Fibroblast of villous mesenchyme (primary cell): ENCODE measurements at regions not wholly inside any gene's neighbourhood (a gene's known extent, or its start where the extent isn't known, plus 50 kb on each side); places are given as distances from the start of the nearest gene placed in this dataset.
A peak's percentile ranks its signal among the peaks of the same experiment; 100 is the strongest.

Experiments used
- DNase-seq: peaks from one replicate; pipeline ENCODE4 v3.0.0-alpha.2; 2010; ENCODE audit warnings: low read depth
- H3K4me3 ChIP-seq: 2 replicates; pipeline ENCODE4 v1.5.1; 2011; ENCODE audit warnings: low read depth, mild to moderate bottlenecking, low read length
- TF ChIP-seq, protein P1 (sequence below): IDR thresholded peaks from 2 replicates; pipeline ENCODE4 v1.5.1; 2012; ENCODE audit warnings: low read depth, mild to moderate bottlenecking, low read length; ENCODE audit not compliant: insufficient read depth

DNA sequence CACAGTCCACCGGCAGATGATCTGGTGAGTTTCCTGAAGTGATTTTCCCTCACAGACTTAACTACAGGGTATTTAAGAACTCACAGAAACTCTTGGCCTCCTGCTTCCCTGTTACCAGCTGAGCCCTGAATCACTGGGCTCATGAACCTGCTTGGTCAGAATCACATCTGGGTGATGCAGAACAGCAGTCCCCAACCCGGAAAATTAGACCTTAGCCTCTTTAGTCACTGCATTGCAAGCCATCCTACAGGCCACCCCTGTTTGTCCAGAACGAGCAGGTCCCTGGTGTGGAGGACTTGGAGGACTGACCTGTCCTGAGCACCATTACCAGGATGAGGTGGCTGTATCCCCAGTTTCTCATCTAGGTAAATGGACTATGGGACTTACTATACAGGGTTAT, 539.2 kb downstream of the TNS3 start:
- TF ChIP-seq, protein P1, sequence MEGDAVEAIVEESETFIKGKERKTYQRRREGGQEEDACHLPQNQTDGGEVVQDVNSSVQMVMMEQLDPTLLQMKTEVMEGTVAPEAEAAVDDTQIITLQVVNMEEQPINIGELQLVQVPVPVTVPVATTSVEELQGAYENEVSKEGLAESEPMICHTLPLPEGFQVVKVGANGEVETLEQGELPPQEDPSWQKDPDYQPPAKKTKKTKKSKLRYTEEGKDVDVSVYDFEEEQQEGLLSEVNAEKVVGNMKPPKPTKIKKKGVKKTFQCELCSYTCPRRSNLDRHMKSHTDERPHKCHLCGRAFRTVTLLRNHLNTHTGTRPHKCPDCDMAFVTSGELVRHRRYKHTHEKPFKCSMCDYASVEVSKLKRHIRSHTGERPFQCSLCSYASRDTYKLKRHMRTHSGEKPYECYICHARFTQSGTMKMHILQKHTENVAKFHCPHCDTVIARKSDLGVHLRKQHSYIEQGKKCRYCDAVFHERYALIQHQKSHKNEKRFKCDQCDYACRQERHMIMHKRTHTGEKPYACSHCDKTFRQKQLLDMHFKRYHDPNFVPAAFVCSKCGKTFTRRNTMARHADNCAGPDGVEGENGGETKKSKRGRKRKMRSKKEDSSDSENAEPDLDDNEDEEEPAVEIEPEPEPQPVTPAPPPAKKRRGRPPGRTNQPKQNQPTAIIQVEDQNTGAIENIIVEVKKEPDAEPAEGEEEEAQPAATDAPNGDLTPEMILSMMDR: no peak
- H3K4me3 ChIP-seq: no peak overlapping the region
- no peak for DNase-seq

DNA sequence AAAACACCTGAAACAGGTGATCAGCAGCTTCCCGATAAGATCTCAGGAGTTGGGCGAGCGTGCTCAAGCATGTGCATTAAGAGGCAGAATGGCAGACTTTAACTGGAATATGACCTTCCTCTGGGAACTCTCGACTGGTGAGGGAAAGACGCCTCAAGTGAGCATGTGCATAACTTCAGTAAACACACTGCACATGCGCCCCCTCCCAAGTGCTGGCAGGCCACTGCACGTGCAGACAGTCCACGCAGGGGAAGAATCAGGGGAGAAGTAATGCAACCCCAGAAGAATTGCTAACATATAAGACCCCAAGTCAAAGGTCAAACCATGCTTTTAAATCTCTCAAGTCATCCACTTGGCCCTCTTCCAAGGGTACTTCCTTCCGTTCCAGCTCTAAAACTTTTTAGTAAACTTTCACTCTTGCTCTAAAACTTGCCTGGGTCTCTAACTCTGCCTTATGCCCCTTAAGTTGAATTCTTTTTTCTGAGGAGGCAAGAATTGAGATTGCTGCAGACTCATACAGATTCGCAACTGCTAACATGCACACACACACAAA, 541.0 kb downstream of the TNS3 start:
- no peak overlapping the region for H3K4me3 ChIP-seq
- TF ChIP-seq, protein P1: no peak
- DNase-seq: peak; percentile 10

DNA sequence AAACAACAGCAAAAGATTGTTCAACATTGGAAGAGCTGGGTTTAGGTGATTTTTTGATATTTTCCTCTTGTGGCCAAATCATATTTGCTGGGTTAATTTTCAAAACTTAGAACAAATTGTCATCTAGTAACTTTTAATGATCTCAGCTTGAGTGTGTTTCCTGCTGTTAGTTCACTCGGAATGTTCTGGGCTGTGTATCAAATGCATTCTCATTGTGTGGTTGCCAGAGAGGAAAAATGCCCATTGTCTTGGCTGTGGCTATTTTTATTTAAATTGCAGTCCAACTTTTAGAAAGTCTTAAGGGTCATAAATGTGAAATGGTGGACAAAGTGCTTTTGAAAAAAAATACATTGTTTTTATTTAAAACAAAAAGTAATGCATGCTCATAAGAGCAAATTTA, 542.0 kb downstream of the TNS3 start:
- no peak overlapping the region for H3K4me3 ChIP-seq
- no peak for DNase-seq
- TF ChIP-seq, protein P1: no peak

DNA sequence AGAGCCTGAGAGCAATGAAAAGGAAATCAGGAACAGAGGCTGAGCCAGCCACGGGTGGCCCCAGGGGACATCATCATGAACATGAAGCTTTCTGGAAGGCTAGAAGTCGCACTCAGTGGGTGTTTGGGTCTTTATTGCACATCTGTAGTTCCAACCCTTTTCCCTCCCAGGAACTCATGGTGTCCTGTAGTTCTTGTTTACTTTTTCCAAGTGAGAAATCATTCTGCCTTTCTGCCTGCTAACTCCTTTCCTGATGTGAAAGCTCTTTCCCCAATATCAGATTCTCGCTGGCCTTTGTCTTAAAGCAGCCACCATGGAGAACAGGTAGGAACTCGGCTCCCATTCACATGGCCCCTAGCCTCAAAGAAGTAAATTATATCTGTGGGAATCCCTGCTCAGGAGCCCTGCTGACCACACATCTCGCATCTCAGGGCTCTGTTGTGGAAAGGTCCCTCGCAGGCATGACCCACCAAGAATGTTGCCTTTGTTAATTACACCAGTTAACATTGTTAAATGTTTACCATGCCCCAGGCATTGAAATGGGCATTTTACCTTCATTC, 542.7 kb downstream of the TNS3 start:
- no peak for DNase-seq
- TF ChIP-seq, protein P1: no peak
- H3K4me3 ChIP-seq: no peak overlapping the region

DNA sequence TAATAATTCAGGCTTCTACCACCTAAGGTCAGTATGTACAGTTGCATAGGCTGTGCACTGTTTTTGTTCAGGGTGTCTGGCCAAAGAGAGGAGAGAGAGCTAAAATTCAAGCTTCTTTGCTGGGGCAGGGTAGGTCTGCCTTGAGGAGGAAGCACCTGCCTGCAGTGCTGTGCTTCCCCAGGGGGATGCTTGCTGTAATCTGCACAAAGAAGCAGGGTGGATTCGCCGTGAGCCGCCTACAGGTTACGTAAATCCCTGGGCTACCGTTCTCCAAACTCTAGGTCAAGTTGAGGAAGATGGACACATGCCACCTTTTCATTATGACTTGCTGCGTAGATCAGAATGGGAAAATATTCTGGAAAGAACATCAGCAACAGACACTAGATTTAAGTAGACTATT, 543.3 kb downstream of the TNS3 start:
- no peak overlapping the region for H3K4me3 ChIP-seq
- TF ChIP-seq, protein P1: no peak
- DNase-seq: no peak

DNA sequence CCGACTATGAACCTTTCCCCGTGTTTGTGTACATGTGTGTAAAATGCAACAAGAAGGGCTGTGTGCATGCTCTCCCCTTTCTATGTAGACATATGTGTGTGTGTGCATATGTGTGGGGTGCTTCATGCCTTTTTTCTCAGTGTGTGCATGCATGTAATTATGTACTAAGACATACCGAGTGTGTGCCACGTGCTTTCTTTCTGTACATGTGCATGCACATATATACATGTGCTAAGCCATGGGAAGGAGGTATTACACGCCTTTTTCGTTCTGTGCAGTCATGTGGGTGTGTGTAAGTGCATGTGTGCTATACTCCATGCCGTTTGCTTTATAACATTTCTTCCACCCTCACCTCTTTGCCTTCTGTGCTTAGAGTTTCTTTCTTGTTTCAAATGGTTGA, 544.3 kb downstream of the TNS3 start:
- H3K4me3 ChIP-seq: no peak overlapping the region
- TF ChIP-seq, protein P1: no peak
- no peak for DNase-seq

DNA sequence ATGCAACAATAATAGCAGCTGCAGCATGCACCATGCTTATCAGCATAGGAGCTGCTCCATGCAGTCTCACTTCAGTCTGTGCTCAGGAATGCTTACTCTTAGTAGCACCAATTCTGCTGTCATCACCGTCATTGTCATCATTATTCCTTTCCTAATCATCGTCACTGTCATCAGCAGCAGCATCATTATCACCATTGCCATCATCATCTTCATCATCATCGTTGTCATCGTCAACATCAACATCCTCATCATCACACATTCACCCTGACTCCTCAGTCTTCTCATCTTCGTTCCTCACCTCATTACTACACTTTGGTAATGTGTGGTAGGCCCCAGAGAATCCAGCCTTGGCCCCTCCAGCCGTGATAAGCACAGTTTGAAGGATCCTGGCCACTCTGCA, 545.0 kb downstream of the TNS3 start:
- TF ChIP-seq, protein P1: no peak
- no peak for DNase-seq
- H3K4me3 ChIP-seq: no peak overlapping the region
